B cell (primary cell): ENCODE measurements at regions not wholly inside any gene's neighbourhood (a gene's known extent, or its start where the extent isn't known, plus 50 kb on each side); places are given as distances from the start of the nearest gene placed in this dataset.

ENCODE experiments used
- ATAC-seq: fragments of 200-7000 bp; cut with Tn5 transposase; one replicate; pipeline ENCODE4 v1.10.0; 2021; ENCODE audit warnings: low read depth, mild to moderate bottlenecking, moderate number of reproducible peaks, moderate library complexity
- CTCF ChIA-PET: fragments of 350-600 bp; sonication (Branson Sonifier 250); formaldehyde crosslinking; loops from one replicate; lab custom pipeline; 2021; ENCODE audit warnings: antibody characterized with exemption, inconsistent platforms; lab: Charles Lee
- POLR2A ChIA-PET: fragments of 350-600 bp; sonication (Branson Sonifier 250); formaldehyde crosslinking; loops from one replicate; lab custom pipeline; 2021; ENCODE audit warnings: antibody characterized with exemption; lab: Charles Lee
- DNase-seq: peaks from one replicate; pipeline ENCODE4 v3.0.0; 2013
- H2AFZ ChIP-seq: 2 replicates; pipeline ENCODE4 v1.6.1; 2012; ENCODE audit warnings: mild to moderate bottlenecking, low read depth, low read length; ENCODE audit not compliant: insufficient read depth, poor library complexity, severe bottlenecking
- H3K27ac ChIP-seq, 2 donors: 1 replicate in 1 of 2; 2 replicates in 1 of 2; pipeline ENCODE4 v1.5.1; 2012 to 2013; ENCODE audit warnings: low read length in 2 of 2, mild to moderate bottlenecking in 2 of 2, moderate library complexity in 1 of 2
- H3K27me3 ChIP-seq, 4 experiments: fragments of 200-600 bp in 1 of 4; sonication (generic) in 1 of 4; replicated peaks in 1 of 4; 1 replicate in 2 of 4; 2 replicates in 2 of 4; pipeline versions ENCODE4 v1.6.1 to v1.7.0; 2013 to 2016; ENCODE audit warnings: low read length in 3 of 4, mild to moderate bottlenecking in 2 of 4, mixed read lengths in 1 of 4, moderate library complexity in 1 of 4; ENCODE audit not compliant: insufficient read depth in 4 of 4, control insufficient read depth in 3 of 4; ENCODE audit errors: control extremely low read depth in 1 of 4
- H3K36me3 ChIP-seq, 2 experiments: replicated peaks in 1 of 2; 1 replicate in 1 of 2; 2 replicates in 1 of 2; pipeline versions ENCODE4 v1.6.1 to v1.7.1; 2013; ENCODE audit warnings: low read length in 1 of 2; ENCODE audit not compliant: insufficient read depth in 2 of 2, control insufficient read depth in 1 of 2; ENCODE audit errors: control extremely low read depth in 1 of 2, extremely low read depth in 1 of 2
- H3K4me1 ChIP-seq, 2 donors: fragments of 200-600 bp in 1 of 2; sonication (generic) in 1 of 2; 1 replicate in 1 of 2; 2 replicates in 1 of 2; pipeline versions ENCODE4 v1.5.1 to v1.6.1; 2013 to 2017; ENCODE audit warnings: low read length in 2 of 2; ENCODE audit not compliant: control insufficient read depth in 2 of 2, insufficient read depth in 2 of 2
- H3K4me2 ChIP-seq: replicated peaks from 2 replicates; pipeline ENCODE3; 2012; ENCODE audit warnings: mild to moderate bottlenecking, low read depth, low read length; ENCODE audit not compliant: poor library complexity, severe bottlenecking
- H3K4me3 ChIP-seq, 5 experiments: fragments of 200-600 bp in 1 of 5; sonication (generic) in 1 of 5; 1 replicate in 3 of 5; 2 replicates in 2 of 5; pipeline versions ENCODE4 v1.5.1 to v1.7.0; 2011 to 2016; ENCODE audit warnings: low read length in 4 of 5, mild to moderate bottlenecking in 4 of 5, low read depth in 2 of 5, control low read depth in 1 of 5, moderate library complexity in 1 of 5; ENCODE audit not compliant: insufficient read depth in 1 of 5; ENCODE audit errors: control extremely low read depth in 1 of 5, extremely low read depth in 1 of 5
- H3K79me2 ChIP-seq: fragments of 200-600 bp; sonication (generic); one replicate; pipeline ENCODE4 v1.6.0; 2016; ENCODE audit warnings: low read length; ENCODE audit not compliant: control insufficient read depth, insufficient read depth
- H3K9ac ChIP-seq: fragments of 200-600 bp; sonication (generic); 2 replicates; pipeline ENCODE4 v1.6.1; 2017; ENCODE audit warnings: mild to moderate bottlenecking, low read length, moderate library complexity
- H3K9me3 ChIP-seq, 3 donors: one replicate each; pipeline versions ENCODE4 v1.6.1 to v1.7.1; 2013; ENCODE audit warnings: low read length in 2 of 3; ENCODE audit not compliant: control insufficient read depth in 2 of 3, insufficient read depth in 1 of 3; ENCODE audit errors: control extremely low read depth in 1 of 3
- H4K20me1 ChIP-seq: 2 replicates; pipeline ENCODE4 v1.6.0; 2012; ENCODE audit warnings: mild to moderate bottlenecking, low read length; ENCODE audit not compliant: insufficient read depth, control insufficient read depth, poor library complexity, severe bottlenecking
- H3K27ac Mint-ChIP-seq: one replicate; pipeline ENCODE4 v1.8.0; 2021; ENCODE audit warnings: mixed read lengths
- H3K27me3 Mint-ChIP-seq: one replicate; pipeline ENCODE4 v1.8.0; 2021; ENCODE audit warnings: mixed read lengths
- H3K4me1 Mint-ChIP-seq: one replicate; pipeline ENCODE4 v1.8.0; 2021; ENCODE audit warnings: mixed read lengths
- H3K4me3 Mint-ChIP-seq: one replicate; pipeline ENCODE4 v1.8.0; 2021; ENCODE audit warnings: mixed read lengths
- H3K9me3 Mint-ChIP-seq: one replicate; pipeline ENCODE4 v1.8.0; 2022; ENCODE audit warnings: mixed read lengths; ENCODE audit not compliant: insufficient read depth
- EZH2 ChIP-seq: IDR thresholded peaks from 2 replicates; pipeline ENCODE4 v1.6.1; 2012; ENCODE audit warnings: borderline replicate concordance, low read depth, mild to moderate bottlenecking, moderate library complexity, low read length; ENCODE audit not compliant: insufficient read depth, poor library complexity, severe bottlenecking
- WGBS: methylation state at CpG from one replicate; pipeline ENCODE4 v1.1.5; 2013; ENCODE audit warnings: missing lambda C conversion rate; ENCODE audit not compliant: insufficient coverage; 5-methylcytosine and 5-hydroxymethylcytosine counted together
- intact Hi-C: fragments of 100-400 bp; cut with micrococcal nuclease; formaldehyde crosslinking; loops from one replicate; pipeline ENCODE4 v1.10.0; 2022
- TF ChIP-seq, protein P1 (sequence below): fragments of 200-600 bp; IDR thresholded peaks from one replicate; pipeline ENCODE4 v1.8.0; 2022; ENCODE audit warnings: antibody characterized with exemption, mild to moderate bottlenecking

DNA sequence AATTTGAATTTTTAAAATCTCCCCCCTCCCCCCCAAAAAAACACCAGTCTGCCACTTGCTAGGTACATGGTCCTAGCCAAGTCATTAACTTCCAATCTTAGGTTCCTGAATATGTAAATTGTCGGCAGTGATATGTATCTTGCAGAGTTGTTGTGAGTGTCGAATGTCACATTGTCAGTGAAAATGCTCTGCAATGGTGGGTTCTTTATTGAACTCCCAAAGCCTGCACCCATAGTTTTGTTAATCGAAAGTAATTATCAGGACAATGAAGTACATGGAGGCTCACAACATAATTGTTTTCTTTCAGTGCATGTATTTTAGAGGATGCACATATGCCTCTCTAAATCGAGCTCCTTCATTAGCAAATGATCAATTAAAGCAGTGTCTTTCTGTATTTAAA, 185.6 kb upstream of the S100G start:
- H3K79me2 ChIP-seq, result no peaks in the 10 kb centered on the region
- DNase-seq (no peak), ATAC-seq (no peak)
- no peak overlapping the region for H2AFZ ChIP-seq
- H4K20me1 ChIP-seq, result no peaks in the 10 kb centered on the region
- no peaks in the 10 kb centered on the region for H3K36me3 ChIP-seq
- no peaks in the 10 kb centered on the region for H3K4me1 ChIP-seq
- H3K9me3 ChIP-seq, result no peaks in the 10 kb centered on the region
- ChIA-PET CTCF (no interaction called here), POLR2A (no interaction called here)
- no peaks in the 10 kb centered on the region for H3K27me3 ChIP-seq
- H3K4me3 ChIP-seq, result no peak overlapping the region
- intact Hi-C loops, result no loop called here
- Mint-ChIP-seq H3K9me3 (no peaks in the 10 kb centered on the region), H3K4me1 (no peaks in the 10 kb centered on the region), H3K4me3 (no peak overlapping the region), H3K27me3 (peaks cover 12% of the 10 kb centered on the region), H3K27ac (no peak overlapping the region)
- no peak for TF ChIP-seq EZH2
- TF ChIP-seq, protein P1, sequence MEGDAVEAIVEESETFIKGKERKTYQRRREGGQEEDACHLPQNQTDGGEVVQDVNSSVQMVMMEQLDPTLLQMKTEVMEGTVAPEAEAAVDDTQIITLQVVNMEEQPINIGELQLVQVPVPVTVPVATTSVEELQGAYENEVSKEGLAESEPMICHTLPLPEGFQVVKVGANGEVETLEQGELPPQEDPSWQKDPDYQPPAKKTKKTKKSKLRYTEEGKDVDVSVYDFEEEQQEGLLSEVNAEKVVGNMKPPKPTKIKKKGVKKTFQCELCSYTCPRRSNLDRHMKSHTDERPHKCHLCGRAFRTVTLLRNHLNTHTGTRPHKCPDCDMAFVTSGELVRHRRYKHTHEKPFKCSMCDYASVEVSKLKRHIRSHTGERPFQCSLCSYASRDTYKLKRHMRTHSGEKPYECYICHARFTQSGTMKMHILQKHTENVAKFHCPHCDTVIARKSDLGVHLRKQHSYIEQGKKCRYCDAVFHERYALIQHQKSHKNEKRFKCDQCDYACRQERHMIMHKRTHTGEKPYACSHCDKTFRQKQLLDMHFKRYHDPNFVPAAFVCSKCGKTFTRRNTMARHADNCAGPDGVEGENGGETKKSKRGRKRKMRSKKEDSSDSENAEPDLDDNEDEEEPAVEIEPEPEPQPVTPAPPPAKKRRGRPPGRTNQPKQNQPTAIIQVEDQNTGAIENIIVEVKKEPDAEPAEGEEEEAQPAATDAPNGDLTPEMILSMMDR, result no peak
- H3K9ac ChIP-seq, result no peak overlapping the region
- no peak overlapping the region for H3K27ac ChIP-seq
- 60% methylated on average over 1 of the region's 4 CpGs for WGBS
- H3K4me2 ChIP-seq, result no peak overlapping the region

DNA sequence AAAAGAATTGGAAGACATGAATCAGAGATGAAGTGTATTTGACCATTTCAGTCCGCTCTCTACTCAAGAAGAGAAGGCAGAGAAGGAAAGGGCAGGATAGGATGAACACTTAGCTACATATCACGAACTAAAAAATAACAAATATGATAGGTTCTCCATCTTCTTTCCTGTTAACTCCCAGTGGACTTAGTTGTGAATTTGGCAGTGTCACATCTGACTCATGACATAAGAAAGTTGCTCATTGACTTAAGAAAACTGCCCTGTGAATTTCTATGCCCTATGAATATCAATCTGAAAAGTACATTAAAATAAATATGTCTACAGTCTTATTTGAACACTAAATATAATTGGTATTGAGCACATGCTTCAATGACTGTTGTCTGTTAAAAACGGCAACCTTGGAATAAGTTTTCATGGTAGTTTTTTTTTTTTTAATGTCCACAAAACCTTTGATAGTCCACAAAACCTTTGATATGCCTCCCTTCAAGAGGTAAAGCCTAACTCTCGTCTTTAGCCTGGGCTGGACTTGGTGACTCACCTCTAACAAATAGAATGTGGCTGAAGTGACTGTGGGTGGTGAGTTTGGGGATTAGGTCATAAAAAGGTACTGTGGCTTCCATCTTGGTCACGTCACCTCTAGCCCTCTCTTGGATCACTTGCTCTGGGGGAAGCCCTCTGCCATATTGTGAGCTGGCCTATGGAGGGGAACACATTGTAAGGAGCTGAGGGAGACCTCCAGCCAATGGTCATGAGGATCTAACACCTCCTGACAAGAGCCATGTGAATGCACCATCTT, 184.7 kb upstream of the S100G start:
- H3K9me3 ChIP-seq, result no peaks in the 10 kb centered on the region
- no peak overlapping the region for H3K4me3 ChIP-seq
- ChIA-PET POLR2A (no interaction called here), CTCF (no interaction called here)
- H3K27ac ChIP-seq, result no peak overlapping the region
- no peak for DNase-seq
- intact Hi-C loops, result no loop called here
- H3K27me3 ChIP-seq, result no peaks in the 10 kb centered on the region
- H3K4me1 ChIP-seq, result no peaks in the 10 kb centered on the region
- no peaks in the 10 kb centered on the region for H4K20me1 ChIP-seq
- H3K27ac Mint-ChIP-seq, result no peak overlapping the region
- no peaks in the 10 kb centered on the region for H3K9me3 Mint-ChIP-seq
- no peaks in the 10 kb centered on the region for H3K79me2 ChIP-seq
- no peak for TF ChIP-seq EZH2
- TF ChIP-seq, protein P1, result no peak
- no peak overlapping the region for H3K4me3 Mint-ChIP-seq
- no peak overlapping the region for H2AFZ ChIP-seq
- no peaks in the 10 kb centered on the region for H3K36me3 ChIP-seq
- no peak for ATAC-seq
- H3K4me2 ChIP-seq, result no peak overlapping the region
- WGBS, result no CpG with 5 or more reads among the region's 5 CpGs
- H3K4me1 Mint-ChIP-seq, result no peaks in the 10 kb centered on the region
- peaks cover 12% of the 10 kb centered on the region for H3K27me3 Mint-ChIP-seq
- H3K9ac ChIP-seq, result no peak overlapping the region
